ENCODE measurements at regions not wholly inside any gene's neighbourhood (a gene's known extent, or its start where the extent isn't known, plus 50 kb on each side); places are given as distances from the start of the nearest gene placed in this dataset.

DNA sequence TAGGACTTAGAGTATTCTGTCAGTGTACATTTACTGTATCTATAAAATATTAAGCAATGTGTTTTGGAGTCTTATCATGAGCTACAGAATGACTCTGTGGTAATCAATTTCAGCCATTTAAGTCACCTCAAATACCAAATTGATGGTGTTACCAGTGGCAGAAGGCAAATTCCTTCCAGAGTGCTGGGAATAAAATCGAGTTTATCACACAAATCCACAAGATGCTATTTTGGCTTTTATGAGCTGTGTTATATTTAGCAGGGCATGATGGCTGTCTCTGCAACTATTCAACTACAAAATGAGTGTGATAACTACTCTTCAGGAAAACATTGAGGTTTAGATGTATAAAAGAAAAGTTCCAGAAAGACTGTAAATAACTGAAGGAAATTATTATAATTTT lies 78.2 kb downstream of the AREG start:
- no peak overlapping the region for H3K4me3 ChIP-seq (ENCODE audit: control insufficient read depth in 2 of 3, extremely low read depth in 1 of 3, insufficient read depth in 2 of 3, low read depth in 1 of 3, low read length in 3 of 3)
- no peak overlapping the region for H2AFZ ChIP-seq (ENCODE audit: control insufficient read depth, low read length)
- dilution Hi-C loops (cut with MboI; ENCODE audit: extremely low pct_ligation_motif_present, low sequenced_read_pairs): no loop called here
- no peaks in the 10 kb centered on the region for H3K79me2 ChIP-seq (ENCODE audit: control insufficient read depth, insufficient read depth, low read length)
- TF ChIP-seq EZH2 (IDR thresholded peaks at IDR 0.05; ENCODE audit: low read length) (no peak), CTCF (optimal IDR thresholded peaks at IDR 0.05 in 1 of 3, IDR thresholded peaks at IDR 0.05 in 1 of 3, conservative IDR thresholded peaks at IDR 0.05 in 1 of 3; ENCODE audit: extremely low read depth in 1 of 3, insufficient read depth in 2 of 3, low read length in 3 of 3) (no peak)
- H3K9me1 ChIP-seq (ENCODE audit: control insufficient read depth, extremely low read depth, insufficient read depth, low read length): no peaks in the 10 kb centered on the region
- H3K9ac ChIP-seq (ENCODE audit: control insufficient read depth, extremely low read depth, insufficient read depth, low read length): no peak overlapping the region
- no peaks in the 10 kb centered on the region for H3K36me3 ChIP-seq (ENCODE audit: control insufficient read depth in 2 of 2, extremely low read depth in 1 of 2, insufficient read depth in 2 of 2, low read length in 2 of 2)
- H3K9me3 ChIP-seq (ENCODE audit: control insufficient read depth, low read depth, low read length): no peaks in the 10 kb centered on the region
- H3K27me3 ChIP-seq (ENCODE audit: control insufficient read depth, extremely low read depth, insufficient read depth, low read length): no peaks in the 10 kb centered on the region
- H3K4me2 ChIP-seq (ENCODE audit: control insufficient read depth, extremely low read depth, insufficient read depth, low read depth, low read length): no peak overlapping the region
- no peaks in the 10 kb centered on the region for H4K20me1 ChIP-seq (ENCODE audit: control insufficient read depth, extremely low read depth, insufficient read depth, low read length)
- DNase-seq (ENCODE audit: low read depth, low spot score): no peak
- no peak overlapping the region for H3K27ac ChIP-seq (ENCODE audit: control insufficient read depth, insufficient read depth, low read length)
- FAIRE-seq: no peak
- no peaks in the 10 kb centered on the region for H3K4me1 ChIP-seq (ENCODE audit: control insufficient read depth, extremely low read depth, insufficient read depth, low read length)

GRCh38 chr4:74524985-74525384 lies 80.0 kb downstream of the AREG start:
- dilution Hi-C loops (cut with MboI; ENCODE audit: extremely low pct_ligation_motif_present, low sequenced_read_pairs): no loop called here
- H3K4me3 ChIP-seq (ENCODE audit: control insufficient read depth in 2 of 3, extremely low read depth in 1 of 3, insufficient read depth in 2 of 3, low read depth in 1 of 3, low read length in 3 of 3): no peak overlapping the region
- no peak for FAIRE-seq

More at GRCh38 chr4:74524985-74525384, 80.0 kb downstream of the AREG start:
- TF ChIP-seq CTCF (optimal IDR thresholded peaks at IDR 0.05 in 1 of 3, IDR thresholded peaks at IDR 0.05 in 1 of 3, conservative IDR thresholded peaks at IDR 0.05 in 1 of 3; ENCODE audit: extremely low read depth in 1 of 3, insufficient read depth in 2 of 3, low read length in 3 of 3) (no peak), EZH2 (IDR thresholded peaks at IDR 0.05; ENCODE audit: low read length) (no peak)
- no peaks in the 10 kb centered on the region for H3K9me1 ChIP-seq (ENCODE audit: control insufficient read depth, extremely low read depth, insufficient read depth, low read length)
- no peaks in the 10 kb centered on the region for H3K27me3 ChIP-seq (ENCODE audit: control insufficient read depth, extremely low read depth, insufficient read depth, low read length)
- H3K4me2 ChIP-seq (ENCODE audit: control insufficient read depth, extremely low read depth, insufficient read depth, low read depth, low read length): no peak overlapping the region
- H2AFZ ChIP-seq (ENCODE audit: control insufficient read depth, low read length): no peak overlapping the region
- DNase-seq (ENCODE audit: low read depth, low spot score): no peak
- H3K27ac ChIP-seq (ENCODE audit: control insufficient read depth, insufficient read depth, low read length): no peak overlapping the region
- no peaks in the 10 kb centered on the region for H3K4me1 ChIP-seq (ENCODE audit: control insufficient read depth, extremely low read depth, insufficient read depth, low read length)
- no peaks in the 10 kb centered on the region for H3K9me3 ChIP-seq (ENCODE audit: control insufficient read depth, low read depth, low read length)
- no peaks in the 10 kb centered on the region for H4K20me1 ChIP-seq (ENCODE audit: control insufficient read depth, extremely low read depth, insufficient read depth, low read length)
- H3K9ac ChIP-seq (ENCODE audit: control insufficient read depth, extremely low read depth, insufficient read depth, low read length): no peak overlapping the region
- H3K79me2 ChIP-seq (ENCODE audit: control insufficient read depth, insufficient read depth, low read length): no peaks in the 10 kb centered on the region
- H3K36me3 ChIP-seq (ENCODE audit: control insufficient read depth in 2 of 2, extremely low read depth in 1 of 2, insufficient read depth in 2 of 2, low read length in 2 of 2): no peaks in the 10 kb centered on the region
